ENCODE measurements at regions not wholly inside any gene's neighbourhood (a gene's known extent, or its start where the extent isn't known, plus 50 kb on each side); places are given as distances from the start of the nearest gene placed in this dataset.

- TF ChIP-seq POLR2A (IDR thresholded peaks at IDR 0.05) (no peak), CTCF (IDR thresholded peaks at IDR 0.05) (no peak), POLR2AphosphoS5 (IDR thresholded peaks at IDR 0.05) (no peak), EP300 (IDR thresholded peaks at IDR 0.05) (no peak)
Observed at GRCh38 chr21:10273196-10273595, 248.2 kb upstream of the TPTE start.

All from gastroesophageal sphincter (tissue), 3 donors.